Small intestine (tissue), 7 donors: ENCODE measurements at regions not wholly inside any gene's neighbourhood (a gene's known extent, or its start where the extent isn't known, plus 50 kb on each side); places are given as distances from the start of the nearest gene placed in this dataset.

Source experiments
- DNase-seq, 2 donors: peaks; one replicate each; pipeline versions ENCODE4 v3.0.0 to v3.0.0-alpha.2; 2013
- FAIRE-seq: peaks from 2 replicates; lab custom pipeline; 2012; peaks lifted over from hg19 to GRCh38; lab: Jason Lieb, UNC
- H3K27ac ChIP-seq, 3 donors: one replicate each; pipeline ENCODE4 v1.5.1; 2013; ENCODE audit warnings: low read length in 2 of 3, mild to moderate bottlenecking in 2 of 3, control low read depth in 1 of 3, inconsistent platforms in 1 of 3, low read depth in 1 of 3, moderate library complexity in 1 of 3
- H3K27me3 ChIP-seq, 3 donors: one replicate each; pipeline ENCODE4 v1.6.1; 2013; ENCODE audit warnings: low read length in 3 of 3, inconsistent platforms in 1 of 3; ENCODE audit not compliant: control insufficient read depth in 3 of 3, insufficient read depth in 3 of 3
- H3K36me3 ChIP-seq, 3 donors: one replicate each; pipeline ENCODE4 v1.6.1; 2013; ENCODE audit warnings: low read length in 3 of 3, inconsistent platforms in 1 of 3, low read depth in 1 of 3, mild to moderate bottlenecking in 1 of 3, moderate library complexity in 1 of 3; ENCODE audit not compliant: control insufficient read depth in 3 of 3, insufficient read depth in 2 of 3
- H3K4me1 ChIP-seq, 3 donors: one replicate each; pipeline ENCODE4 v1.6.1; 2013; ENCODE audit warnings: low read length in 2 of 3, inconsistent platforms in 1 of 3, low read depth in 1 of 3, mild to moderate bottlenecking in 1 of 3, moderate library complexity in 1 of 3; ENCODE audit not compliant: control insufficient read depth in 3 of 3, insufficient read depth in 2 of 3
- H3K4me3 ChIP-seq, 3 donors: one replicate each; pipeline ENCODE4 v1.5.1; 2013; ENCODE audit warnings: low read length in 3 of 3, control low read depth in 1 of 3, inconsistent platforms in 1 of 3, low read depth in 1 of 3, mild to moderate bottlenecking in 1 of 3, moderate library complexity in 1 of 3
- H3K9me3 ChIP-seq, 2 donors: one replicate each; pipeline ENCODE4 v1.6.1; 2013; ENCODE audit warnings: low read depth in 1 of 2, low read length in 1 of 2; ENCODE audit not compliant: control insufficient read depth in 2 of 2, insufficient read depth in 1 of 2
- WGBS, 3 donors: extraction: QIAGEN DNeasy Blood & Tissue Kit; methylation state at CpG; one replicate each; pipeline ENCODE4 v1.1.7; 2013; 5-methylcytosine and 5-hydroxymethylcytosine counted together
- donor health status: healthy with polysubstance abuse.
- donor health status: control.
- donor health status: control.
- donor health status: Bipolar disorder and iron deficiency.
- donor health status: healthy.

DNA sequence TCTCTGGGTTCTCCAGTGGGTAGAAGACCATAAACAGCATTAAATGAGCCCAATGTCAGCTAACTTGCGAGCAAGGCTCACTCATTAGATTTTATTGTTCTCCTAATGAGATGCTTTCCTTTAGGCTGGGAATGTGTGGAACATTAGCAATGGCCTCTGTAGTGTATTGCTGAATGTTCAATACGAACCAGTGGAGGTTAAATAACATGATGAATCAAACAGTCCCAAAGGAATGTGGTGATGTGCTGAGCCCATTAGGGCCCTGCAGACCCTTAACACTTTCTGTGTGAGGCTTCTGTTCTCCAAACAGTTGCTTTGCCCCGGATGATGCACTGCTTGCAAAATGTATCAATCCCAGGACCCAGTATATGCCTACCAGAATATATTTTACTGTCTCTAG, 225.5 kb downstream of the ATG4C start:
- no peaks in the 10 kb centered on the region for H3K4me1 ChIP-seq
- no peak for FAIRE-seq
- H3K36me3 ChIP-seq = no peaks in the 10 kb centered on the region
- H3K9me3 ChIP-seq = peaks cover 0 to 4% of the 10 kb centered on the region in 2 donors
- H3K27me3 ChIP-seq = peaks cover 0 to 5% (median 0%) of the 10 kb centered on the region in 3 donors
- H3K4me3 ChIP-seq = no peak overlapping the region
- no peak overlapping the region for H3K27ac ChIP-seq
- no peak for DNase-seq
- 79 to 86% (median 80%) methylated on average over 3 of the region's 3 CpGs for WGBS, 3 donors

DNA sequence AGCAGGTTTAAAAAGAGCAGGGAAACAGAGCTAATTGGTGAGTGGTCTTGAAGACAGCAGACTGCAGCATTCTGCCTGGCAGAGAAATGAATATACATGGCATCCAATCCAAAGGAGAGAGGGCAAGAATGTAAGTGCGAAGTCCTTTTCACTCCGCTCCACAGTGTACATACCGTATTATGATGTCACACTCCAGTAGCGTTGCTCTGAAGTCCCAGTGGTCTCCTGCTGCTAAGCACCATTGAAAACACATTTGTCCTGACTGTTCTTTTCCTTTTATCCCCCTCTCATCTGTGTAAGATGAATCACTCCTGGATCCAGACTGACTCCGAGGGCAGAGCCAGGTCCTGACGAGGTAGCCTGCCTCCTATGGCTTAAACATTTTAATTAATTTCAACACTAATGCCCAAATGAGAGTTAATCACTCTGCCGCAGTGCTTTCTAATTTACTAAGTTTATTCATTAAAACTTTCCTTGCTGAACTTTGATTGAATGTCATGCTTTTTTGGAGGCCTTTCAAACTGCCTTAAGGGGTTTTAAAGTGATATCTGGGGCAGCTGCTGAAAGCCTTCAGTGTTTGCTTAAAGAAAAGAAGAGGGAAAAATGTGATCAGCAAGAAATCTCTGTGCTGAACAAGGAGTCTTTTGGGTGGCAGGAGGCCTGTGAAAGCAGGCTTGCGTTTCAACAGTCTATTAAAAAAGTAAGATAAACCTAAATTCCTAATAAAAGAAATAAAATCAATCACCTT, 227.2 kb downstream of the ATG4C start:
- FAIRE-seq (no peak), DNase-seq (no peak)
- H3K4me1 ChIP-seq = no peaks in the 10 kb centered on the region
- no peaks in the 10 kb centered on the region for H3K27me3 ChIP-seq
- 74 to 81% (median 80%) methylated on average over 8 of the region's 8 CpGs for WGBS, 3 donors
- peaks cover 0 to 4% of the 10 kb centered on the region in 2 donors for H3K9me3 ChIP-seq
- no peaks in the 10 kb centered on the region for H3K36me3 ChIP-seq
- no peak overlapping the region for H3K4me3 ChIP-seq
- H3K27ac ChIP-seq = no peak overlapping the region

GRCh38 chr1:63012339-63012738, 228.4 kb downstream of the ATG4C start:
- WGBS, 3 donors = 69 to 76% (median 73%) methylated on average over 6 of the region's 6 CpGs
- no peak for FAIRE-seq
- no peaks in the 10 kb centered on the region for H3K4me1 ChIP-seq
- H3K27ac ChIP-seq = no peak overlapping the region
- peaks cover 0 to 4% of the 10 kb centered on the region in 2 donors for H3K9me3 ChIP-seq
- H3K36me3 ChIP-seq = no peaks in the 10 kb centered on the region
- no peak for DNase-seq
- no peaks in the 10 kb centered on the region for H3K27me3 ChIP-seq
- no peak overlapping the region for H3K4me3 ChIP-seq

- FAIRE-seq (no peak), DNase-seq (no peak)
- H3K27ac ChIP-seq = no peak overlapping the region
- no peaks in the 10 kb centered on the region for H3K27me3 ChIP-seq
- no peaks in the 10 kb centered on the region for H3K4me1 ChIP-seq
- H3K36me3 ChIP-seq = no peaks in the 10 kb centered on the region
- no peak overlapping the region for H3K4me3 ChIP-seq
- H3K9me3 ChIP-seq = peaks cover 0 to 4% of the 10 kb centered on the region in 2 donors
- 93 to 96% (median 96%) methylated on average over 2 of the region's 2 CpGs for WGBS, 3 donors
Measured at GRCh38 chr1:63014267-63014666, 230.3 kb downstream of the ATG4C start.

- peaks cover 0 to 3% (median 0%) of the 10 kb centered on the region in 3 donors for H3K4me1 ChIP-seq
- WGBS, 3 donors = 4 to 21% (median 9%) methylated on average over 2 of the region's 2 CpGs
- no peaks in the 10 kb centered on the region for H3K36me3 ChIP-seq
- peak in 1 of 2 donors; percentile 15 for DNase-seq
- H3K27me3 ChIP-seq = no peaks in the 10 kb centered on the region
- no peak overlapping the region for H3K4me3 ChIP-seq
- no peaks in the 10 kb centered on the region for H3K9me3 ChIP-seq
- FAIRE-seq = no peak
- H3K27ac ChIP-seq = no peak overlapping the region
Measured at GRCh38 chr1:63022319-63022718, 238.4 kb downstream of the ATG4C start.

GRCh38 chr1:63023171-63023570, 239.2 kb downstream of the ATG4C start:
- Histone ChIP-seq H3K9me3 (no peaks in the 10 kb centered on the region), H3K27ac (no peak overlapping the region), H3K4me1 (peaks cover 0 to 3% (median 0%) of the 10 kb centered on the region in 3 donors), H3K4me3 (no peak overlapping the region), H3K27me3 (no peaks in the 10 kb centered on the region), H3K36me3 (no peaks in the 10 kb centered on the region)
- 10 to 45% (median 31%) methylated on average over 7 of the region's 7 CpGs for WGBS, 3 donors
- no peak for FAIRE-seq
- peak; percentile 58 to 70 for DNase-seq

DNA sequence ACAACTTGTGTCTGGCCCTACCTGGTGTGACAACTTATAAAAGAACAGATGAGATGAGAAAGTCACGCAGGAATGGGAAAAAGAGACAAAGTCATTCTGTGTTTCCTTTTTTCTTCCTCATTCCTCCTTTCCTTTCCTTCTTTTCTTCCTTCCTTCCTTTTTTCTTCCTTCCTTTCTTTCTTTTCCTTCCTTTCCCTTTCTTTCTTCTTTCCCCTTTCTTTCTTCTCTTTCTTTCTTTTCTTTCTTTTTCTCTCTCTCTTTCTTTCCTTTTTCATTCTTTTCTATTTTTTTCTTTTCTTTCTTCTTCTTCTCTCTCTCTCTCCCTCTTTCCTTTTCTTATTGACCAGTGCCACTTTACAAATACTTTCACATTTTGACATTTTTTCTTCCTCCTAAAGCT, 239.7 kb downstream of the ATG4C start:
- Histone ChIP-seq H3K4me3 (no peak overlapping the region), H3K9me3 (no peaks in the 10 kb centered on the region), H3K4me1 (peaks cover 0 to 3% (median 0%) of the 10 kb centered on the region in 3 donors), H3K27me3 (no peaks in the 10 kb centered on the region), H3K27ac (no peak overlapping the region), H3K36me3 (no peaks in the 10 kb centered on the region)
- WGBS, 3 donors = 43 to 71% (median 57%) methylated on average over 1 of the region's 1 CpG
- DNase-seq (no peak), FAIRE-seq (no peak)

- no peak overlapping the region for H3K27ac ChIP-seq
- no peaks in the 10 kb centered on the region for H3K9me3 ChIP-seq
- no peak overlapping the region for H3K4me3 ChIP-seq
- H3K36me3 ChIP-seq = no peaks in the 10 kb centered on the region
- DNase-seq (no peak), FAIRE-seq (no peak)
- peaks cover 0 to 3% (median 0%) of the 10 kb centered on the region in 3 donors for H3K4me1 ChIP-seq
- H3K27me3 ChIP-seq = peaks cover 0 to 2% (median 0%) of the 10 kb centered on the region in 3 donors
- WGBS, 3 donors = 37 to 58% (median 54%) methylated on average over 1 of the region's 1 CpG
Measured at GRCh38 chr1:63024132-63024531, 240.2 kb downstream of the ATG4C start.
